AG09319 (cell line): ENCODE measurements at regions not wholly inside any gene's neighbourhood (a gene's known extent, or its start where the extent isn't known, plus 50 kb on each side); places are given as distances from the start of the nearest gene placed in this dataset.

Experiments
- DNase-seq: peaks from one replicate; pipeline ENCODE4 v3.0.0-alpha.2; 2010; ENCODE audit warnings: low read depth; ENCODE audit errors: extremely low read depth
- CTCF ChIP-seq: IDR thresholded peaks from 2 replicates; pipeline ENCODE4 v1.5.1; 2011; ENCODE audit warnings: low read depth, mild to moderate bottlenecking, inconsistent platforms, low read length, moderate library complexity

- no peak for TF ChIP-seq CTCF
- no peak for DNase-seq
These were observed 207.1 kb upstream of the ADCY1 start for GRCh38 chr7:45367026-45367425.

GRCh38 chr7:45368129-45368807 is 205.9 kb upstream of the ADCY1 start:
- TF ChIP-seq CTCF, result no peak
- DNase-seq, result no peak

- DNase-seq, result no peak
- TF ChIP-seq CTCF, result no peak
These were observed 189.7 kb upstream of the ADCY1 start for GRCh38 chr7:45384499-45384898.

GRCh38 chr7:45387837-45388236 is 186.3 kb upstream of the ADCY1 start:
- no peak for DNase-seq

GRCh38 chr7:45389073-45389872 is 184.9 kb upstream of the ADCY1 start:
- TF ChIP-seq CTCF, result no peak
- no peak for DNase-seq

More at GRCh38 chr7:45387837-45388236, 186.3 kb upstream of the ADCY1 start:
- no peak for TF ChIP-seq CTCF

GRCh38 chr7:45390180-45390579 is 184.0 kb upstream of the ADCY1 start:
- DNase-seq, result no peak

More at GRCh38 chr7:45390180-45390579, 184.0 kb upstream of the ADCY1 start:
- TF ChIP-seq CTCF, result no peak
